ENCODE measurements at regions not wholly inside any gene's neighbourhood (a gene's known extent, or its start where the extent isn't known, plus 50 kb on each side); places are given as distances from the start of the nearest gene placed in this dataset.
"Not testable (repeated sequence)": the region's sequence is repeated elsewhere in the genome, so short reads cannot be mapped to it uniquely, and the experiment has no call there.

DNA sequence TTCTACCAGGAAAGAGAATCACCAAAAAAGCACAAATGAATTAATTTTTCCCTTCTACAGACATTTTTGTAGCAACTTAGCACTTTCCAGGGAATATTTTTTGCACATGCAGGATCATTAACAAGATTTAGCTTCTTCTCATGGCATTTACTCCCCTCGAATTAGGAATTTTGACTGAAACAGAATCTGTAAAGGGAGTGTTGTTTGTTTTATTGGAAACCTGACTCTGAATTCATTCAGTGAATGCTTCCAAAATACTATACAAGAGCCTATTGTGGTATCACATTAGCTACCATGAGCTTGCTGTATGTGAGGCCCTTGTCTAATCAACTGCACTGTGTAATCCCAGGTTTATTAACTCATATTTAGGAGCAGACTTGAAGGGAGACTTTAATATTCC lies 130.4 kb upstream of the ATP10A start:
- FAIRE-seq, result no peak
- TF ChIP-seq SPI1 (IDR thresholded peaks at IDR 0.05; ENCODE audit: low read depth, low read length), result no peak
- no peak for TF ChIP-seq TAF1 (IDR thresholded peaks at IDR 0.05; ENCODE audit: low read depth, low read length)
- TF ChIP-seq PAX5 (IDR thresholded peaks at IDR 0.05; ENCODE audit: insufficient read depth, low read length, severe bottlenecking), result no peak
- TF ChIP-seq POLR2A (IDR thresholded peaks at IDR 0.05; ENCODE audit: low read depth, low read length), result no peak
- TF ChIP-seq POU2F2 (IDR thresholded peaks at IDR 0.05; ENCODE audit: low read depth, low read length), result no peak
- DNase-seq (ENCODE audit: insufficient read length, low spot score), result no peak

DNA sequence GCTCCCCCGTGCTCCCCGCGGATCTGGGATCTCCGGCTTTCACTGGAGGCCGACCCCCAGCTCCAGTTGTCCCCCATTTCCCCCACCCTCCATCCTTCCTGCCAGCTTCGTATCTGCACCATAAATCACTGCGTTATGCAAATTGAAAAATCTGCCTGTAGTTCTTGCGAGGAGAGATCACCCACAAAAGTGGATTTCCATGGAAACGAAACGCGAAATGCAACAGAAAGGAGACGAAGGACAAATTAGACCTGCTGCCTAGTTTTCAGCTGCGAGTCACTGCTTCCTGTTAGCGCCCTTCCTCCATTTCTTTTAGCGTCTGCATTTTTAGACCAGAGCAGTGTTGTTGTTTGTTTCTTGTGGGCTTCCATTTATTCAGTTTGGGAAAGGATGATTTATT lies 127.1 kb upstream of the ATP10A start:
- no peak for DNase-seq (ENCODE audit: insufficient read length, low spot score)
- TF ChIP-seq TAF1 (IDR thresholded peaks at IDR 0.05; ENCODE audit: low read depth, low read length) (no peak), PAX5 (IDR thresholded peaks at IDR 0.05; ENCODE audit: insufficient read depth, low read length, severe bottlenecking) (no peak), POLR2AphosphoS5 (IDR thresholded peaks at IDR 0.05; ENCODE audit: low read depth, low read length) (no peak), POLR2A (IDR thresholded peaks at IDR 0.05; ENCODE audit: low read depth, low read length) (no peak), POU2F2 (IDR thresholded peaks at IDR 0.05; ENCODE audit: low read depth, low read length) (no peak), SPI1 (IDR thresholded peaks at IDR 0.05; ENCODE audit: low read depth, low read length) (no peak)
- FAIRE-seq, result no peak

DNA sequence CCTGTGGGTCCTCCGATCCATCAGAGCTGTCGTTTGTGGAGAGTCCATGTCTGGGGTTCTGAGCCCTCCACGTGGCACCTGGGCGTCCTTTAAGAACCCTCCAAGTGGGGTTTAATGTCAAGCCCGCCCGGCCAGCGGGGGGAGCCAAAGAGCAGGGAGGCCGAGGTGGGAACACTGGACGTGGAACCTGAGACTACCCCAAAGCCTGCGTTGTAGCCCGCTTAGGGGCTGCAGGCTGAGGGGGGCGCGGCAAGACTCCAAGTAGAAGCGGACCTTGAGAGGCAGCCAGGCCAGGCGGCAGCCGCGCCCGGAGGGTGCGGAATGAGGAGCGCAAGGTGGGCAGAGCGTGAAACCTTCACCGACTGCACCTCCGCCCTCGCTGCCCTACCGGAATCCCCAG lies 126.2 kb upstream of the ATP10A start:
- TF ChIP-seq PAX5 (IDR thresholded peaks at IDR 0.05; ENCODE audit: insufficient read depth, low read length, severe bottlenecking) (no peak), POLR2A (IDR thresholded peaks at IDR 0.05; ENCODE audit: low read depth, low read length) (no peak), POLR2AphosphoS5 (IDR thresholded peaks at IDR 0.05; ENCODE audit: low read depth, low read length) (no peak), SPI1 (IDR thresholded peaks at IDR 0.05; ENCODE audit: low read depth, low read length) (no peak), POU2F2 (IDR thresholded peaks at IDR 0.05; ENCODE audit: low read depth, low read length) (no peak), TAF1 (IDR thresholded peaks at IDR 0.05; ENCODE audit: low read depth, low read length) (no peak)
- no peak for DNase-seq (ENCODE audit: insufficient read length, low spot score)
- FAIRE-seq, result no peak

DNA sequence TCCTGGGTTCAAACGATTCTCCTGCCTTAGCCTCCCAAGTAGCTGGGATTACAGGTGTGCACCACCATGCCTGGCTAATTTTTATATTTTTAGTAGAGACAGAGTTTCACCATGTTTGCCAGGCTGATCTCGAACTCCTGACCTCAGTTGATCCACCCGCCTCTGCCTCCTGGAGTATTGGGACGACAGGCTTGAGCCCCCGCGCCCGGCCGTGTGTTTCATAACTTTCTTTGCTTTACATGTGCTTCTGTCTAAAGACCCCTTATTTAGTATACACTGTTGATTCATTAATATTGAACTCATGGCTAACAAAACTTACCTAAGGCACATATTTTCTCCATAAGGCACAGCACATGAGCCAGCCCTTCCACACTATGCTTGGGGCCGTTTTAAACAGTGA lies 125.6 kb upstream of the ATP10A start:
- FAIRE-seq; DNase-seq (ENCODE audit: insufficient read length, low spot score): not testable (repeated sequence)

DNA sequence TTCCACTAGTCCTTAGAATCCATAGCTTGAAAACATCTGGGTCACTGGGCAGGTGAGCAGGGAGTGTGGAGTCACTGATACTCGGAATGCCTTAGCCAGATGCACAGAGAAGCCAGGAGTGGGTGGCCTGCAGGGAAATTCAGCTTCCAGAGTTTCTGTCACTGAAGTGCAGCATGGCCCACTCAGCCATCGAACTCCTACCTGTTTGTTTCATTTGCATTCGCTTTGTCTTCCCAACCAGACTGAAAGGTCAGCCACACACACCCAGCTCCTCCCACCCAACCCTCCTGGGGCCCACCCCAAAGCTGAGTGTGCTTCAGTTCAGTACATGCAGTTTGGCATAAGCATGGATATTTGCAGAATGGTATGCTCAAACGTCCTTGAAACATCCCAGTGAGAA lies 124.5 kb upstream of the ATP10A start:
- DNase-seq (ENCODE audit: insufficient read length, low spot score), result no peak
- TF ChIP-seq TAF1 (IDR thresholded peaks at IDR 0.05; ENCODE audit: low read depth, low read length) (no peak), SPI1 (IDR thresholded peaks at IDR 0.05; ENCODE audit: low read depth, low read length) (no peak), POLR2AphosphoS5 (IDR thresholded peaks at IDR 0.05; ENCODE audit: low read depth, low read length) (no peak), POLR2A (IDR thresholded peaks at IDR 0.05; ENCODE audit: low read depth, low read length) (no peak), PAX5 (IDR thresholded peaks at IDR 0.05; ENCODE audit: insufficient read depth, low read length, severe bottlenecking) (no peak), POU2F2 (IDR thresholded peaks at IDR 0.05; ENCODE audit: low read depth, low read length) (no peak)
- FAIRE-seq, result no peak

DNA sequence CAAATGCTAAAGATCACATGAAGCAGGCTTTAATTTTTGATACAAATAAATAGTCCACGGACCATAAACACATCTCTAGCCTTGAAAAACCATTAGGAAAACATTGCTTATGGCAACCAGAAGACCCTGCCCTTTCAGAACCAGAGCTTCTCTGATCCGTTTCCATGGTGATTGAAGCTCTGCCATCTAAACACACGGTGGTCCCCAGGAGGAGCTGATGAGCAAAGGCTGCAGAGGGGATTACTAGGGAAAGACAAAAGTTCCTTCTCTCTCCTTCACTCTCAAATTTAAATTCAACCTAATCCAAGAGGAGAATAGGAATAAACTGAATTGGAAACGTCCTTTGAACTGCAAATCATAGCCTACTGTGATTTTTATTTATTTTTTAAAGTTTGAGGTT lies 122.0 kb upstream of the ATP10A start:
- DNase-seq (ENCODE audit: insufficient read length, low spot score) (no peak), FAIRE-seq (no peak)
- no peak for TF ChIP-seq POLR2A (IDR thresholded peaks at IDR 0.05; ENCODE audit: low read depth, low read length)
- no peak for TF ChIP-seq PAX5 (IDR thresholded peaks at IDR 0.05; ENCODE audit: insufficient read depth, low read length, severe bottlenecking)
- TF ChIP-seq POLR2AphosphoS5 (IDR thresholded peaks at IDR 0.05; ENCODE audit: low read depth, low read length), result no peak
- TF ChIP-seq SPI1 (IDR thresholded peaks at IDR 0.05; ENCODE audit: low read depth, low read length), result no peak
- no peak for TF ChIP-seq TAF1 (IDR thresholded peaks at IDR 0.05; ENCODE audit: low read depth, low read length)
- no peak for TF ChIP-seq POU2F2 (IDR thresholded peaks at IDR 0.05; ENCODE audit: low read depth, low read length)

DNA sequence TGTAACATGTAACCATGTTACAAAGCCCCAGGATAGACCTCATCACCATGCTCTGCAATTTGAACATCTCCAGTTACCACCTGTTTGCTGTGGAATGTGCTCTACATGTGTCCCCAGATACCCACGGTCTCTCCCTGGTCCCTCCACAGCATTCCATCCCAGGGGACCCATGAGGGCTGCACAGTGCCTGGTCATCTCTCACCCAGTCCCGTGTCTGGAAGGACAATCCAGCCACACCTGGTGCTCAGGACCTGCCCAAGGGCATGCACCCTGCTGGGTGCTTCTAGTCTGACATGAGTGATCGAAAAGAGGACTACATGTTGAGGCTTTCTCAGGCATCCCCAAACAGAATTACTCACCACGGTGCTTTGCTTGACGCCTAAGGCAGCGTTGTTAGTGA lies 119.6 kb upstream of the ATP10A start:
- TF ChIP-seq POLR2AphosphoS5 (IDR thresholded peaks at IDR 0.05; ENCODE audit: low read depth, low read length), result no peak
- no peak for FAIRE-seq

DNA sequence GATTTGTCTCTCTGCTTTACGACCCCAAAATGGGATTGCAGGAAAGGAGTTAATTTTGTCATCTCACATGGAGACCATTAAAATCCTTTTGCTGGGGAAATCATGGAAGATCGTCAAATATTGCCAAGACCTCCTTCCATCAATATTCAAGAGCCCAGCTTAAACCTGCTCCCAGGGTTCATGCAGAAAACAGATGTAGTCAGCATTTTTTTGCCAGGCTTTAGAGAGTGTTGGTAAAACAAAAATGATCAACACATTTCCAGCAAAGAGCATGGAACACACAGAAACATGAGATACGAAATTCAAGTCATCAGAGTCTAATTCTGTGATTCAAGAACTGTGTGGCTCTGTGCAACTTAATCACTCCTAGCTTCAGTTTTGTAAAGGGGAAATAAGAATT lies 118.0 kb upstream of the ATP10A start:
- FAIRE-seq (no peak), DNase-seq (ENCODE audit: insufficient read length, low spot score) (no peak)
- TF ChIP-seq POU2F2 (IDR thresholded peaks at IDR 0.05; ENCODE audit: low read depth, low read length) (no peak), POLR2AphosphoS5 (IDR thresholded peaks at IDR 0.05; ENCODE audit: low read depth, low read length) (no peak), POLR2A (IDR thresholded peaks at IDR 0.05; ENCODE audit: low read depth, low read length) (no peak), TAF1 (IDR thresholded peaks at IDR 0.05; ENCODE audit: low read depth, low read length) (no peak), PAX5 (IDR thresholded peaks at IDR 0.05; ENCODE audit: insufficient read depth, low read length, severe bottlenecking) (no peak), SPI1 (IDR thresholded peaks at IDR 0.05; ENCODE audit: low read depth, low read length) (no peak)

More for the DNA sequence above, 119.6 kb upstream of the ATP10A start:
- no peak for DNase-seq (ENCODE audit: insufficient read length, low spot score)

DNA sequence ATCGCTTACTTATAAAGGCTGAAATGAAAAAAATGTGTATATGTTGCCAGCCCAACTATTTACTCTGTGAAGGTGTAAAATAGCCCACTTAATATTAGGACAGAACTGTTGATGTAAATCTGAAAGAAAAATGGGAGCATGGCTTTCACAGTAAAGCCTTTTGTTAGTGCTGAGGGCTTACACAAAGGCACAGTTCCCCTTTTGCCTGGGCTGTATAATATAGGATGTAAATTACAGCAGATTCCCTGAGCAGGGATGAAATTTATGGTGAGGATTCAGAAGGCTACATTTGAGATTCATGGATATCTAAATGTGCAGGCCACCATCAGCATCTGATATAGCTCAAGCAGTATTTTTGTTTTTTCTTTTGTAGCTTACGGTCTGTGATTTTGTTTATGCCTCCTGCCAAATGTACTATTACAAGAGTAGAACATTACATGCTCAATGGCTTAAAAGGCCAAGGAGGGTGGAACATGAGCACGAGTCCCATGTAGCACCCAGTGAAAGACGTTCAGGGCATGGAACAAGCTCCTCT lies 109.1 kb upstream of the ATP10A start:
- no peak for DNase-seq (ENCODE audit: insufficient read length, low spot score)
- no peak for TF ChIP-seq POLR2A (IDR thresholded peaks at IDR 0.05; ENCODE audit: low read depth, low read length)
- no peak for TF ChIP-seq PAX5 (IDR thresholded peaks at IDR 0.05; ENCODE audit: insufficient read depth, low read length, severe bottlenecking)
- TF ChIP-seq SPI1 (IDR thresholded peaks at IDR 0.05; ENCODE audit: low read depth, low read length), result no peak
- TF ChIP-seq TAF1 (IDR thresholded peaks at IDR 0.05; ENCODE audit: low read depth, low read length), result no peak
- TF ChIP-seq POLR2AphosphoS5 (IDR thresholded peaks at IDR 0.05; ENCODE audit: low read depth, low read length), result no peak
- TF ChIP-seq POU2F2 (IDR thresholded peaks at IDR 0.05; ENCODE audit: low read depth, low read length), result no peak
- no peak for FAIRE-seq

DNA sequence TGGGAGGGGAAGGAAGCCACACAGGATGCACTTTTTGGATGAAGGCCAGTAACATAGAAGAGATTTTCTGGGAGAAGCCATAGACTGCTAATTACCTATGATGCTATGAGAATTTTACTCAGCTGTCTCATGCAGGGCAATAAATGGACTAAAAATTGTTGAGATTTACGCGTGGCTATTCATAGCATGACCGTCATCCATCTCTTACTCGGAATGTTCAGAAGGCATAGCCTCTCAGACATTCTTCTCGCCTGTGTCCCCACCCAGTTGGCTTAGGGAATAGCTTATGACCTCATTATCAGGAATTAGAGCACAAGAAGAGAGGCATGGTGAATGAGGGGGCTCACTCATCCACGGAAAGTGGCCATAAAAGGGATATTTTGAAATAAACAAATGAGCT lies 107.9 kb upstream of the ATP10A start:
- DNase-seq (ENCODE audit: insufficient read length, low spot score), result no peak
- TF ChIP-seq TAF1 (IDR thresholded peaks at IDR 0.05; ENCODE audit: low read depth, low read length) (no peak), POLR2AphosphoS5 (IDR thresholded peaks at IDR 0.05; ENCODE audit: low read depth, low read length) (no peak)
- FAIRE-seq, result no peak

DNA sequence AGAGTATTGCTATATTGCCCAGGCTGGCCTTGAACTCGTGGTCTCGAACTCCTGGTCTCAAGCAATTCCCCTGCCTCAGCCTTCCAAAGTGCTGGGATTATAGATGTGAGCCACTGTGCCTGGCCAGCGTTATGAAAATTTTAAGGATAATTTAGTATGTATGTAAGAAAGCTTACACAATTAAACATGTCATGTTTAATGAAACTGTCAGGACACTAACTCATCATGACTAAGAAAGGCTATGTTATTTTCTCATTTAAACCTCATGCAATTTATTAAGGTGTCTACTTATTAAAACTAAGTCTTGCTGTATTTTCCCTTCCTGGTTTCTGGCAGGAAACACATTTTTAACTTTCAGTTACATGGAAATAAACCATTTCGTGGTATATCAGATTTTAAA lies 106.8 kb upstream of the ATP10A start:
- TF ChIP-seq SPI1 (IDR thresholded peaks at IDR 0.05; ENCODE audit: low read depth, low read length), result no peak
- no peak for TF ChIP-seq POLR2AphosphoS5 (IDR thresholded peaks at IDR 0.05; ENCODE audit: low read depth, low read length)
- no peak for TF ChIP-seq POU2F2 (IDR thresholded peaks at IDR 0.05; ENCODE audit: low read depth, low read length)
- no peak for TF ChIP-seq PAX5 (IDR thresholded peaks at IDR 0.05; ENCODE audit: insufficient read depth, low read length, severe bottlenecking)
- TF ChIP-seq TAF1 (IDR thresholded peaks at IDR 0.05; ENCODE audit: low read depth, low read length), result no peak
- no peak for TF ChIP-seq POLR2A (IDR thresholded peaks at IDR 0.05; ENCODE audit: low read depth, low read length)
- no peak for DNase-seq (ENCODE audit: insufficient read length, low spot score)
- FAIRE-seq, result no peak

Data from GM12891 (cell line).